Brain microvascular endothelial cell (primary cell): ENCODE measurements at regions not wholly inside any gene's neighbourhood (a gene's known extent, or its start where the extent isn't known, plus 50 kb on each side); places are given as distances from the start of the nearest gene placed in this dataset.

Experiments
- DNase-seq: peaks from one replicate; pipeline ENCODE4 v3.0.0-alpha.2; 2020
- H3K27ac ChIP-seq: fragments of 250-450 bp; sonication (Bioruptor Pico); 2 replicates; pipeline ENCODE4 v1.5.1; 2020; ENCODE audit warnings: mild to moderate bottlenecking, moderate library complexity
- H3K27me3 ChIP-seq: fragments of 250-450 bp; sonication (Bioruptor Pico); replicated peaks from 2 replicates; pipeline ENCODE4 v1.5.1; 2020; ENCODE audit warnings: mild to moderate bottlenecking
- H3K36me3 ChIP-seq: fragments of 250-450 bp; sonication (Bioruptor Pico); replicated peaks from 2 replicates; pipeline ENCODE4 v1.5.1; 2020; ENCODE audit warnings: mild to moderate bottlenecking
- H3K4me3 ChIP-seq: 2 replicates; pipeline ENCODE4 v1.5.1; 2011; ENCODE audit warnings: low read depth, mild to moderate bottlenecking, control low read depth, low read length, moderate library complexity
- in situ Hi-C: cut with HindIII; loops from 2 replicates; pipeline ENCODE4 v1.10.0; 2017; ENCODE audit warnings: low sequenced_read_pairs, low pct_ligation_motif_present
- TF ChIP-seq, protein P1 (sequence below): IDR thresholded peaks from 2 replicates; pipeline ENCODE4 v1.5.1; 2011; ENCODE audit warnings: low read depth, mild to moderate bottlenecking, moderate library complexity, low read length, control low read depth, inconsistent platforms; ENCODE audit errors: missing control alignments

DNA sequence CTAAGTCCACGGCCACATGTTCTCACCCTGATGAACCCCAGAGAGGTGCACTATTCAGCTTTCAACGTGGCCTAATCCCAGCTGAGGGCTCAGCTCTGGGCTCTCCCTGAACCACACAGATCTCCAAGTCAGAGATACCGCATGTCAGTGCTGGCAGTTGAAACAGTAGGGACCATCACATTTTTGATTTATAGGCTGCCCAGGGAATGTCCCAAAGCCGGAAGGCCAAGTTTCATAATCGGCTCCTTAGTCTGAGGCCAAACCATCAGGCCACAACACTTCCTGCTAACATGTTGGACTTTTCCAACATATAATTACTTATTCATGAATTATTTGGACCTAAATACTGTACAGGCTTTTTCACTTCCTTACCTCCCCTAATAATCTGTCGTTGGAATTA lies 91.9 kb upstream of the KLHL29 start:
- TF ChIP-seq, protein P1, sequence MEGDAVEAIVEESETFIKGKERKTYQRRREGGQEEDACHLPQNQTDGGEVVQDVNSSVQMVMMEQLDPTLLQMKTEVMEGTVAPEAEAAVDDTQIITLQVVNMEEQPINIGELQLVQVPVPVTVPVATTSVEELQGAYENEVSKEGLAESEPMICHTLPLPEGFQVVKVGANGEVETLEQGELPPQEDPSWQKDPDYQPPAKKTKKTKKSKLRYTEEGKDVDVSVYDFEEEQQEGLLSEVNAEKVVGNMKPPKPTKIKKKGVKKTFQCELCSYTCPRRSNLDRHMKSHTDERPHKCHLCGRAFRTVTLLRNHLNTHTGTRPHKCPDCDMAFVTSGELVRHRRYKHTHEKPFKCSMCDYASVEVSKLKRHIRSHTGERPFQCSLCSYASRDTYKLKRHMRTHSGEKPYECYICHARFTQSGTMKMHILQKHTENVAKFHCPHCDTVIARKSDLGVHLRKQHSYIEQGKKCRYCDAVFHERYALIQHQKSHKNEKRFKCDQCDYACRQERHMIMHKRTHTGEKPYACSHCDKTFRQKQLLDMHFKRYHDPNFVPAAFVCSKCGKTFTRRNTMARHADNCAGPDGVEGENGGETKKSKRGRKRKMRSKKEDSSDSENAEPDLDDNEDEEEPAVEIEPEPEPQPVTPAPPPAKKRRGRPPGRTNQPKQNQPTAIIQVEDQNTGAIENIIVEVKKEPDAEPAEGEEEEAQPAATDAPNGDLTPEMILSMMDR = no peak
- in situ Hi-C loops = no loop called here
- H3K4me3 ChIP-seq = no peak overlapping the region
- H3K36me3 ChIP-seq = no peaks in the 10 kb centered on the region
- H3K27ac ChIP-seq = no peak overlapping the region
- DNase-seq = peak; percentile 18
- no peaks in the 10 kb centered on the region for H3K27me3 ChIP-seq

- TF ChIP-seq, protein P1 = no peak
- no peaks in the 10 kb centered on the region for H3K27me3 ChIP-seq
- no peaks in the 10 kb centered on the region for H3K36me3 ChIP-seq
- H3K4me3 ChIP-seq = no peak overlapping the region
- in situ Hi-C loops = no loop called here
- DNase-seq = no peak
- no peak overlapping the region for H3K27ac ChIP-seq
Observed at GRCh38 chr2:23293731-23294130, 91.2 kb upstream of the KLHL29 start.

DNA sequence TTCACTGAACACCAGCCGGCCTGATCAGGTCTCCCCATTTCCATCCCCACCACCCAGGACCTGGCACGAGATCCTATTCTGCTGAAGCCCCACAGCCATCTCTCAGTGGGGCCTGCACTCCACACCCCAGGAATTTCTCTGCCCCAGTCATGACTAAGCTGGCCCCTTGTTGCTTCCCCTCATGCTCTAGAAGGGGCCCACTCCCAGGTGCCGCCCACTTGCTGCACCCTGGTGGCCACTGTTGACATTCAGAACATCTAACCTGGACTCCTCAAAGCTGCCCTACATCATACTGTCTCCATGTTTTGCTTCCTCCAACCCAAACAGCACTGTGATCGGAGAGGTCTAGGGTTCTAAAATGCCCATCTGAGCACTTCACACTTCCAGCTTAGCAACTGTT lies 90.7 kb upstream of the KLHL29 start:
- in situ Hi-C loops = no loop called here
- TF ChIP-seq, protein P1 = no peak
- Histone ChIP-seq H3K27ac (no peak overlapping the region), H3K4me3 (no peak overlapping the region), H3K27me3 (no peaks in the 10 kb centered on the region), H3K36me3 (no peaks in the 10 kb centered on the region)
- DNase-seq = no peak

DNA sequence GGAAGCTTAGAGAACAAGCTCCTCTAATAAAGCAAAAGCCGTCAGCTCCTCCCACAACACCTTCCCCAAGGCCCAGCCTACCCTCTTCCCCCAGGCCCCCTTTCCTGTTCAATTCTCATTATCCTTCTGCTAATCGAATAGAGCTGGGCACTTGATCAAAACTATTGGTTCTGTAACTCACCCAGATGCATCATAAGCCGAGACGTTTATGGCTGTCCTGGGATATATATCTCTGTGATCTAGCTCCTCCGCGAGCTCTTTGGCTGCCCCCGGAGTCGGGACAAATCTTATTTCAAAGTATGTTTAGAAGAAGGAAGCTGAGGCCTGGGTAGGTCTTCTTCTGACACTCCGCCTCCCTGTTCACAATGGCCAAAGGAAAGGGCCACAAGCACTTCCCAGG lies 88.3 kb upstream of the KLHL29 start:
- no peaks in the 10 kb centered on the region for H3K27me3 ChIP-seq
- TF ChIP-seq, protein P1 = no peak
- DNase-seq = no peak
- in situ Hi-C loops = no loop called here
- no peaks in the 10 kb centered on the region for H3K36me3 ChIP-seq
- no peak overlapping the region for H3K27ac ChIP-seq
- H3K4me3 ChIP-seq = no peak overlapping the region

- TF ChIP-seq, protein P1 = no peak
- H3K27ac ChIP-seq = no peak overlapping the region
- no peak overlapping the region for H3K4me3 ChIP-seq
- in situ Hi-C loops = no loop called here
- no peaks in the 10 kb centered on the region for H3K36me3 ChIP-seq
- no peak for DNase-seq
- no peaks in the 10 kb centered on the region for H3K27me3 ChIP-seq
Observed at GRCh38 chr2:23297112-23297511, 87.9 kb upstream of the KLHL29 start.

DNA sequence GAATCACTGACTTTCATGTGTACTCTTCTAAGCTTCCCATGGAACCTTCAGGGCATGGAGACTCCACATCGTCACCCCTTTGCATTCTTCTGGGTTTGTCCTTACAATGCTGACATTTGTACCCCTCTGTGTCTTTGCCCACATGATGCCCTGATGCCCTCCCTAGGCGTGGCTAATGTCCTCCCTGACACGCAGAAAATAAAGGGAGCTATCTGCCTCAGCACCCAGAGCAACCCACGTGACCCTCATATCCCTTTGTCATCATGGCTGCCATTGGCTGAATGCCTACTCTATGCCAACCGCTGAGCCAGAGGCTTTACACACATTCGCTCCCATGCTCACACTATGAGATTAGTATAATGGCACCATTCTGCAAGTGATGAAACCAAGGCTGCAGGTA lies 86.4 kb upstream of the KLHL29 start:
- Histone ChIP-seq H3K27ac (no peak overlapping the region), H3K4me3 (no peak overlapping the region), H3K36me3 (no peaks in the 10 kb centered on the region), H3K27me3 (no peaks in the 10 kb centered on the region)
- TF ChIP-seq, protein P1 = no peak
- DNase-seq = no peak
- in situ Hi-C loops = no loop called here
